ENCODE measurements at regions not wholly inside any gene's neighbourhood (a gene's known extent, or its start where the extent isn't known, plus 50 kb on each side); places are given as distances from the start of the nearest gene placed in this dataset.
"Not testable (repeated sequence)": the region's sequence is repeated elsewhere in the genome, so short reads cannot be mapped to it uniquely, and the experiment has no call there.

- not testable (repeated sequence) for DNase-seq
These were observed 112.9 kb downstream of the PCSK1 start for GRCh38 chr5:96319981-96320739.

DNA sequence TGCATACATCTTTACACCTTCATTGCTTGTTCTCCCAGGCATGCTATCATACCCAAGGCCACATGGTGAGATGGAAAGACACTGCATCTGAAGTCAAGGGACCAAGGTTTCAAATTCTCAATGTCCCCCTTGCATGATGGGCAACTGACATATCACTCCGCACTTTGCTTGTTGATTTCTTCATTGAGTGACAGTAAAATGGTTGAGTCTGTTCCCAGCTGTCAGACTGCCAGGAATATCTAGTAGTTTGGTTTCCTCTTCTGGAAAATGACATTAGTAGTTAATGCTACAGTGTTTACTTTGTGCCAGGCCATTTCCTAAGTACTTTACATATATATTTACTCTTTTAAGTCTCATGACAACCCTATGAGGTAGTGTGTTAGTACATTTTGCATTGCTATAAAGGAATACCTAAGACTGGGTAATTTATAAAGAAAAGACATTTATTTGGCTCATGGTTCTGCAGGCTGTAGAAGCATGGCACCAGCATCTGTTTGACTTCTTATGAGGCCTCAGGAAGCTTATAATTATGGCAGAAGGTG, 114.4 kb downstream of the PCSK1 start:
- no peak for DNase-seq

DNA sequence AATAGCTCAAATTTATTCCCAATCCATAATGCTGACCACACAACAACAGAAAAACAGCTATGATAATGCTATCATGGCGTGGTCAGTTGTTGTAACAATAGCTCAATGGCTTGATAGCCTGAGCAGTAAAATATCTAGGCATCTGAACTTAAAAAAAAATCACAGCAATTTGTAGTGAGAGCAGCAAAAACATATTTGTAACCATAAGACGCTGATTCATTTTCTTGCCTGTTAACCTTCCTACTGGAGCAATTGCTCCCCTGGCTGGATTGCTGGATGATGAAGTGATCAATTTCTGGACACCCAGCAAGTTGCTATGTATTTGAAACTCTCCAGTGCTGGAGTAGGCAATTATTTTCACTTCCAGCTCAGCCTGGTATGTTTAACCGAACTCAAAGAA, 115.1 kb downstream of the PCSK1 start:
- DNase-seq, result no peak

DNA sequence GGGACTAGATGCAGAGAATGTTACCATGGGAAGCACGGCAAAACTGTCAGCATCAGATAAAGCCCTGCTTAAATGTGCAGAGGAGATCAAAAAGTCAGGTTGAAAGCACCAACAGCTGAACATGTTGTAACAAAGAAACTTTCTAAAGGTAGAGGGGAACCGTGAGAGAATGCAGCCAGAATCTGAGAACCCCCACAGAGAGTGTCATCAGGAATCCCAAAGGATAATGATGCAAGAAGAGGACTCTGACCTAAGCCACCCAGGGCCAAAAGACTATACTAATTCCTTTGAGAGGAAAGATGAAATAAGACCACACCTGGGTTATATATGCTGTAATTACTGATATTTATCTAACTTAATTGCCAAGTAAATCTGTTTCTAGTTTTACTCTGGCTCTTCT, 116.6 kb downstream of the PCSK1 start:
- no peak for DNase-seq

GRCh38 chr5:96316017-96316416, 117.0 kb downstream of the PCSK1 start:
- no peak for DNase-seq

- DNase-seq, result no peak
These were observed 117.6 kb downstream of the PCSK1 start for GRCh38 chr5:96315431-96315830.

DNA sequence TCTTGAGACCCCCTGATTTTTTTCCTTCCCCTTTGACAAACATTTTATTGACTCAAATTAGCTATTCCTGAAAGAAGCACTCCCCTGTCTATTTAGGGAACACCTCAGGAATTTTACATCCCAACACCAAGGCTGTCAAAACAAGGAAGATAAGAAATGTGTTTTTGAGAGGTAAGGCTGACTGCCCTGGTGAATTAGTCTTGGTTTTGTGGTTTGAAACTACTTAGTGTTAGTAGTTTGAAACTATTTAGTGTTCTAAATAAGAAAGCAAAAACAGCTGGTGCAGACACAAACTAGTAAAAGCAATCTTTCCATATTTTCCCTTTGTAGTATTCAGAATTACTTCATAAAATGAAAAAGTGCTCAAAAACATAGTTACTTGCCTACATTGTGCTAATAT, 120.7 kb downstream of the PCSK1 start:
- no peak for DNase-seq

DNA sequence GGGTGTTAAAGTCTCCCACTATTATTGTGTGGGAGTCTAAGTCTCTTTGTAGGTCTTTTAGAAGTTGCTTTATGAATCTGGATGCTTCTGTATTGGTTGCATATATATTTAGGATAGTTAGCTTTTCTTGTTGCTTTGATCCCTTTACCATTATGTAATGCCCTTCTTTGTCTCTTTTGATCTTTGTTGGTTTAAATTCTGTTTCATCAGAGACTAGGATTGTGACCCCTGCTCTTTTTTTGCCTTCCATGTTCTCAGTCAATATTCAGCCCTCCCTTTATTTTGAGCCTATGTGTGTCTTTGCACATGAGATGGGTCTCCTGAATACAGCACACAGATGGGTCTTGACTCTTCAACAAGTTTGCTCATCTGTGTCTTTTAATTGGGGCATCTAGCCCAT, 126.0 kb downstream of the PCSK1 start:
- DNase-seq, result not testable (repeated sequence)

DNA sequence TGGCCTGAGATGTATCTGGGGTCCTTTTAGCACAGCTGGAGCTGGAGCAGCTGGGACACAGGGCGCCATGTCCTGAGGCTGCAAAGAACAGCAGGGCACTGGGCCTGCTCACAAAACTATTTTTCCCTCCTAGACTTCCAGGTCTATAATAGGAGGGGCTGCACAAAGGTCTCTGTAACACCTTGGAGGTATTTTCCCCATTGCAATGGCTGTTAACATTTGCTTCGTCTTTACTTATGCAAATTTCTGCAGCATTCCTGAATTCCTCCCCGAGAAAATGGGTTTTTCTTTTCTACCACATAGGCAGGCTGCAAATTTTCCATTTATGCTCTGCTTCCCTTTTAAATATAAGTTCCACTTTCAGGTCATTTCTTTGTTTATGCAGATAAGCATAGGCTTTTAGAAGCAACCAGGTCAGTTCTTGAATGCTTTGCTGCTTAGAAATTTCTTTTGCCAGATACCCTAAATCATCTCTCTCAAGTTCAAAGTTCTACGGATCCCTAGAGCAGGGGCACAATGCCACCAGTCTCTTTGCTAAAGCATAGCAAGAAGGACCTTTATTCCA, 130.8 kb downstream of the PCSK1 start:
- no peak for DNase-seq

- no peak for DNase-seq
These were observed 132.1 kb downstream of the PCSK1 start for GRCh38 chr5:96300976-96301375.

- DNase-seq, result no peak
These were observed 135.2 kb downstream of the PCSK1 start for GRCh38 chr5:96297867-96298266.

DNA sequence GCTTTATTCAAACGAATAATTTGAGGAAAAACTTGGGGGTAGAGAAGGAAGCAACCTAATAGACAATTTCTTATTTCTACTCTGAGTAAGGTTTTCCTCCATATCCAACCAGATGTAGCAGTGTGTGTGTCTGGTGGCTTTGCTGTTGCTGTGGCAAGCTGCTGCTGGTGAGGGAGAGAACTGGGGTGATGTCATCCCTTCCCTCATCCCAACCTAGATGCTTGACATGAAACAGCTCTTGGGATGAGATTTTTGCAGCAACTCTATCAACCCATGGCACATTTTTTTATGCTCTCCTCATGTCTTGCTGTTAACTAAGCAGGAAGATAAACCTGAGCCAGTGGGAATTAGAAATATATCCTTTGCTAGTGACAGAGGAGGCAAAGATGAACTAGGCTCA, 135.8 kb downstream of the PCSK1 start:
- DNase-seq, result no peak

GRCh38 chr5:96294884-96295202, 138.2 kb downstream of the PCSK1 start:
- no peak for DNase-seq

DNA sequence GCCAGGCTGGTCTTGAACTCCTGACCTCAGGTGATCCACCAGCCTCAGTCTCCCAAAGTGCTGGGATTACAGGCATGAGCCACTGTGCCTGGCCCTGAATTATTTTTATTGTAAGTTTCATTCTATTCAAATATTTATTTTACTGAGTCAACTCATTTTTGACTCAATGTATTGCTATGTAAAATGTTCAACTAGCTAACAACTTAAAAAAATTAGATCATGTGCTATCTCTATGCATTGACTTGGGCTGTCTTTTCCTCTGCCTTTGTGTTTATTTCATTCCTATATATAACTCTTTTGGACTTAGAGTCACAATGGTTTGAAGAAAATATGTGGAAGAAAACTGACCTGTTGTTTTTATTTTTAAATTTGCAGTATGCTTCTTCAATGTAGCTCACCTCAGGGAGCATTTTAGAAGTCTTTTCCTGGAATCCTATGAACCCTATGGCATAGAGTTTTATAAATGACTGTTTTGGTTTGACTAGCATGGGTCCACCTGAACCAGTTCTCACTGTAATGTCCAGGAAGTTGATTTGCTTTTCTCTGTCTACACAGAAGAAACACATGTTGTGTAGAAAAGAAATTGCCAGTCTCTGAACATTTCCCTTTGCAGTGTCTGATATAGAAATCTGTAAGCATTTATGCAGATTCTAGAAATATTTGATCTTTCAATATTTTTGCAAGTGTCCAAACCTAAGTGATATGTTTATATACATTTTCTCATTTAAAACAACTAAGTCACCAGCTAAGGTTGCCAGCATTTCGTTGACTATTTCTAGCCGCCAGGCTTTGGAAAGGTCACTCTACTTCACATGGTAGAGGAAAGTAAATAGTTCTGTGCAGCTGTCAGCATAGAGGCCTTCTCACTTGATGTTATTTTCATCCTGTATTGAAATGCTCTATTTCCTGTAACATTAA, 138.8 kb downstream of the PCSK1 start:
- no peak for DNase-seq

DNA sequence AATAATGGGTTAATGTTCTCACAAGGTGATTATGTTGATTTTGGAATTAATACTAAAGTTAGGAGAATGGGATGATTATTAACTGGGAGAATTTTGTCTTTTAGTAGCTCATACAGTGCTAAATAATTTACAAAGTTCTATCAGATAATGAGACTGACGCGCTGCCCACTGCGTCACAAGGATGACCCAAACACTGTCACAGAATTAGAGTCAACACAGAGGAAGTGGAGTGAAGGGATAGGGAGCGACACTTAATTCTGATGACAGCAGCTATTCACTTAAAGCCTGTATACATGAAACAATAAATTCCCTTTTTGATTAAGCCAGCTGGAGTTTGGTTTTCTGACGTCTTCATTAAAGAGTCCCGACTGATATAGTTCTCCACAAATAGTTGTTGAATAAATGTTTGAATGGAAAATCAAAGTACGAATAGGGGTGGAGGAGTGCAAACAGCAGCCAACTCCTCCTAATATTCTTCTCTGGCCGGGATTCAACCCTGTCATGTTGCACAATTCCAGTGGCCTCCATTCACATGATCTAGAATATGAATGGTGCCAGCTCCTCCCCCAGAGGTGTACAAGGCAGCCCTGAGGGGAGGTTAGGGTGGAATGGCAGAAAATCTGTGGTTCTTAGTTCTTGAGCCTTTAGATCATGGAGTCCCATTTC, 140.3 kb downstream of the PCSK1 start:
- DNase-seq, result no peak

DNA sequence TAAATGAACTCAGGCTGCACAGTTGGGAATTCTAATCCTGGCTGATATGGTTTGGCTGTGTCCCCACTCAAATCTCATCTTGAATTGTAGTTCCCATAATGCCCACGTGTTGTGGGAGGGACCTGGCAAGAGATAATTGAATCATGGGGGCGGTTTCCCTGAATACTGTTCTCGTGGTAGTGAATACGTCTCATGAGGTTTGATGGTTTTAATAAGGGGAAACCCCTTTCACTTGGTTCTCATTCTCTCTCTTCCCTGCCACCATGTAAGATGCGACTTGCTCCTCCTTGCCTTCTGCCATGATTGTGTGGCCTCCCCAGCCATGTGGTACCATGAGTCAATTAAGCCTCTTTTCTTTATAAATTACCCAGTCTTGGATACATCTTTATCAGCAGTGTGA, 143.8 kb downstream of the PCSK1 start:
- peak; percentile 24 for DNase-seq

GRCh38 chr5:96288845-96289185, 144.2 kb downstream of the PCSK1 start:
- no peak for DNase-seq

DNA sequence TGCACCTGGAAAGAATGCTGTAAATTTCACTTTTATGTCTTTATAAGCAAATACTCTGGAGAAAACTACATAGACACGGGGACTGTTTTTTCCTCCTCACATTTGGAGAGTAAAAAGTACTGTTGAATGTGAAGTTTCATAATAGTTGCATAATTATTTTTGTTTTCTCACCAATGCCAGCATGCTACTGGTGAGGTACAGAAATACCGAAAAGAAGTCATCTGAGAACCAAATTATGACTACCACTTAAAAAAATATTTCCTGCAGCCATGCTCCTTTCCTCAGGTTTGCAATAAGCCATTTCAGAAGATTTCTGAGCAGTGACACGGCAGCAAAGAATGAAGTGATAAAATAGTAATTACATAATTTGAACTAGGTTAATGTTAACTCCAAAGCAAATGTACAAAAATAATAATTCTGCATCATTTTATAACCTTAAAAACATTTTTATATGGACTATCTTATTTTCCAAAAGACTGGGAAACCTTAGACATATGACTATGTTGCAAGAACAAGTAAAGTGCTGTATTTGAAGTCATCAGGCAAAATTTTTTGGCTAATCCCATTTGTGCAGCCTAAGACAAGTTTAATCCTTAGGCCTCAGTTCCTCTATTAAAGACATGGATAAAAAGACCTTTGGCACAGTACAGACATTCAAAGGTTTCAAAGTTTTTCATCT, 144.7 kb downstream of the PCSK1 start:
- DNase-seq, result no peak

DNA sequence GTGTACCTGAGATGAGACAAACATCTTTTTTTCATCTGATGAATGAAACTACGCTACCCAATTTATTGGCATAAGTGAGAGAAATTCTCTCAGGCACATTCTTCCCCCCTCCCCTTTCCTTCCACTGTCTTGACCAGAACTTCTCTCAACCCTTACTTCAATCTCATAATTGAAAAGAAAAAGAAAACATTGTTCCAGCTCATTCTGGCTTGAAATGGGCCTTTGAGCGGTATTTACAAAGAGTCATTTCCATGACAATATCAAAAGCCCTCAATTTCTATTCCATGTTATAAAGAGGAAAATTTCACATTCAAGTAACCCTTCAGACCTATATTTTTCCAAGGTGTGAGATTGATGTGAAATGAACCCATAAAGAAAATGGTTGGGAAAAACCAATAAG, 145.9 kb downstream of the PCSK1 start:
- no peak for DNase-seq

DNA sequence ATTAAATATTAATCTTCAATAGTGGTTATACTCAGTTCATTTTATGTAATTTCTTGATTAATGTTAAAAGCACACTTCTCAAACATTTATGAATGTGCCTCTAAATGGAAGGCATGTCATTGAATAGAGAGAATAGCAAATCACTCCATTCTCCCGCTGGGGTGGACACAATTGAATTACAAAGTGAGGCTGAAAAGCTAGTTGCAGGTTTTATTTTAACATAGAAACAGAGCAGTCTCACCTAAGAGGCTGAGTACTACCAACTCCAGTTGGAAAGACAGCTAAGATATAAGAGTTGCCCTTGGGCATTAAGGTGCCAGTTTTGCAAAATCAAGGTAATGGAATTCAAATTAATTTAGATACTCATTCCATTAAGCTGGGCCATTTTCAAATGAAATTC, 147.2 kb downstream of the PCSK1 start:
- DNase-seq, result no peak

- no peak for DNase-seq
These were observed 148.2 kb downstream of the PCSK1 start for GRCh38 chr5:96284727-96285389.

- no peak for DNase-seq
These were observed 149.5 kb downstream of the PCSK1 start for GRCh38 chr5:96283589-96283988.
